IMR-90 (cell line): ENCODE measurements at regions not wholly inside any gene's neighbourhood (a gene's known extent, or its start where the extent isn't known, plus 50 kb on each side); places are given as distances from the start of the nearest gene placed in this dataset.

Source experiments
- ATAC-seq: fragments of 200-7000 bp; cut with Tn5 transposase; 2 replicates; pipeline ENCODE4 v1.9.1; 2020; ENCODE audit warnings: low read depth, mild to moderate bottlenecking, moderate library complexity
- BruUV-seq: library from RNA; stranded (reverse); fragments of 400-500 nt; replicated peaks from 2 replicates; lab custom pipeline; 2021; lab: Mats Ljungman, UMichigan
- CTCF ChIA-PET: fragments of 300-600 bp; formaldehyde crosslinking; extraction: SDS; loops from one replicate; lab custom pipeline; 2021; ENCODE audit warnings: antibody characterized with exemption; lab: Yijun Ruan, JAX
- POLR2A ChIA-PET: fragments of 300-600 bp; sonication (Branson Sonifier 250); formaldehyde crosslinking; loops from one replicate; lab custom pipeline; 2022; ENCODE audit warnings: antibody characterized with exemption; ENCODE audit not compliant: unreplicated experiment; lab: Charles Lee
- DNase-seq: peaks from one replicate; pipeline ENCODE4 v3.0.0; 2013
- H2AFZ ChIP-seq: replicated peaks from 2 replicates; pipeline ENCODE3; 2013; ENCODE audit warnings: low read length, mild to moderate bottlenecking; ENCODE audit not compliant: poor library complexity
- H2AK5ac ChIP-seq: 2 replicates; pipeline ENCODE4 v1.6.1; 2013; ENCODE audit warnings: low read depth, low read length, inconsistent platforms
- H2AK9ac ChIP-seq: replicated peaks from 2 replicates; pipeline ENCODE3; 2013; ENCODE audit warnings: mild to moderate bottlenecking, low read depth, low read length, moderate library complexity; ENCODE audit not compliant: poor library complexity
- H2BK120ac ChIP-seq: 2 replicates; pipeline ENCODE4 v1.6.1; 2013; ENCODE audit warnings: low read depth, low read length, inconsistent platforms
- H2BK15ac ChIP-seq: 3 replicates; pipeline ENCODE4 v1.6.1; 2013; ENCODE audit warnings: low read depth, low read length, inconsistent platforms
- H2BK20ac ChIP-seq: 2 replicates; pipeline ENCODE4 v1.6.1; 2013; ENCODE audit warnings: low read depth, mild to moderate bottlenecking, inconsistent platforms, low read length, moderate library complexity
- H2BK5ac ChIP-seq: 2 replicates; pipeline ENCODE4 v1.6.1; 2013; ENCODE audit warnings: mild to moderate bottlenecking, low read depth, low read length, inconsistent platforms; ENCODE audit not compliant: poor library complexity, severe bottlenecking
- H3K14ac ChIP-seq: replicated peaks from 2 replicates; pipeline ENCODE4 v1.6.1; 2013; ENCODE audit warnings: low read depth, low read length, inconsistent platforms
- H3K18ac ChIP-seq: 2 replicates; pipeline ENCODE4 v1.6.1; 2013; ENCODE audit warnings: low read depth, low read length, control low read depth
- H3K23ac ChIP-seq: 2 replicates; pipeline ENCODE4 v1.6.1; 2013; ENCODE audit warnings: low read depth, low read length, inconsistent platforms
- H3K27ac ChIP-seq: 2 replicates; pipeline ENCODE4 v1.5.1; 2013; ENCODE audit warnings: mild to moderate bottlenecking, control low read depth, low read length; ENCODE audit not compliant: insufficient read depth
- H3K27me3 ChIP-seq: 2 replicates; pipeline ENCODE4 v1.6.1; 2013; ENCODE audit warnings: low read length; ENCODE audit not compliant: control insufficient read depth, insufficient read depth
- H3K36me3 ChIP-seq: 2 replicates; pipeline ENCODE4 v1.6.1; 2013; ENCODE audit warnings: low read length, mixed read lengths; ENCODE audit not compliant: control insufficient read depth, insufficient read depth
- H3K4ac ChIP-seq: 2 replicates; pipeline ENCODE4 v1.6.1; 2013; ENCODE audit warnings: low read depth, low read length, inconsistent platforms
- H3K4me1 ChIP-seq: 2 replicates; pipeline ENCODE4 v1.6.1; 2013; ENCODE audit warnings: low read length, mixed read lengths; ENCODE audit not compliant: control insufficient read depth, insufficient read depth
- H3K4me2 ChIP-seq: 2 replicates; pipeline ENCODE4 v1.6.1; 2013; ENCODE audit warnings: low read depth, mild to moderate bottlenecking, control low read depth, low read length, moderate library complexity
- H3K4me3 ChIP-seq: 2 replicates; pipeline ENCODE4 v1.5.1; 2013; ENCODE audit warnings: low read depth, mild to moderate bottlenecking, control low read depth, low read length, moderate library complexity; ENCODE audit not compliant: insufficient read depth
- H3K56ac ChIP-seq: 2 replicates; pipeline ENCODE4 v1.6.1; 2013; ENCODE audit warnings: low read length, inconsistent platforms; ENCODE audit not compliant: insufficient read depth; ENCODE audit errors: extremely low read depth
- H3K79me1 ChIP-seq, 2 experiments: 2 replicates each; pipeline ENCODE4 v1.6.1; 2013; ENCODE audit warnings: low read length in 2 of 2, inconsistent platforms in 1 of 2, low read depth in 1 of 2
- H3K9ac ChIP-seq: 2 replicates; pipeline ENCODE4 v1.6.1; 2013; ENCODE audit warnings: low read depth, low read length, control low read depth
- H3K9me1 ChIP-seq: 2 replicates; pipeline ENCODE4 v1.6.1; 2013; ENCODE audit warnings: low read length, inconsistent platforms; ENCODE audit not compliant: insufficient read depth
- H3K9me3 ChIP-seq: 2 replicates; pipeline ENCODE4 v1.6.1; 2013; ENCODE audit warnings: low read length; ENCODE audit not compliant: control insufficient read depth, insufficient read depth
- H4K20me1 ChIP-seq: 2 replicates; pipeline ENCODE4 v1.6.1; 2013; ENCODE audit warnings: low read length, inconsistent platforms; ENCODE audit not compliant: insufficient read depth
- H4K5ac ChIP-seq: 2 replicates; pipeline ENCODE4 v1.6.1; 2013; ENCODE audit warnings: mild to moderate bottlenecking, low read depth, low read length, control low read depth
- H4K8ac ChIP-seq, 2 experiments: 2 replicates each; pipeline ENCODE4 v1.6.1; 2013; ENCODE audit warnings: low read depth in 2 of 2, low read length in 2 of 2, control low read depth in 1 of 2, inconsistent platforms in 1 of 2
- H4K91ac ChIP-seq: 2 replicates; pipeline ENCODE4 v1.6.1; 2013; ENCODE audit warnings: low read depth, low read length, inconsistent platforms; ENCODE audit not compliant: insufficient read depth
- CEBPB ChIP-seq: IDR thresholded peaks from 2 replicates; pipeline ENCODE4 v1.6.1; 2012; ENCODE audit warnings: low read depth, low read length, improper control_type of control experiment
- MAFK ChIP-seq: IDR thresholded peaks from 2 replicates; pipeline ENCODE4 v1.6.1; 2012; ENCODE audit warnings: low read depth, low read length, improper control_type of control experiment
- MXI1 ChIP-seq: IDR thresholded peaks from 2 replicates; pipeline ENCODE4 v1.6.1; 2012; ENCODE audit warnings: low read depth, mild to moderate bottlenecking, low read length, moderate library complexity, borderline replicate concordance
- NFE2L2 ChIP-seq: fragments of 150-350 bp; IDR thresholded peaks from 2 replicates; pipeline ENCODE4 v1.6.1; 2016; ENCODE audit warnings: low read depth, mild to moderate bottlenecking, low read length
- RAD21 ChIP-seq: IDR thresholded peaks from 2 replicates; pipeline ENCODE4 v1.6.1; 2012; ENCODE audit warnings: low read length, improper control_type of control experiment
- RCOR1 ChIP-seq: IDR thresholded peaks from 2 replicates; pipeline ENCODE4 v1.6.1; 2012; ENCODE audit warnings: mild to moderate bottlenecking, low read length, improper control_type of control experiment; ENCODE audit not compliant: insufficient replicate concordance
- dilution Hi-C: fragments of 300-500 bp; cut with HindIII; formaldehyde crosslinking; loops from one replicate; pipeline ENCODE4 v1.14.3; 2018; ENCODE audit warnings: low sequenced_read_pairs; ENCODE audit not compliant: unreplicated experiment
- in situ Hi-C: fragments of 300-500 bp; cut with MboI; formaldehyde crosslinking; loops from 3 replicates; pipeline ENCODE4 v1.14.3; 2019; ENCODE audit warnings: low sequenced_read_pairs, inconsistent platforms, mixed read lengths
- intact Hi-C: fragments of 100-400 bp; cut with micrococcal nuclease; formaldehyde crosslinking; loops from 2 replicates; pipeline ENCODE4 v1.10.0; 2022
- TF ChIP-seq, protein P1 (sequence below): fragments of 150-350 bp; IDR thresholded peaks from 2 replicates; pipeline ENCODE4 v1.6.1; 2016; ENCODE audit warnings: low read depth, mild to moderate bottlenecking, low read length, moderate library complexity, borderline replicate concordance
- TF ChIP-seq, protein P2 (sequence below): fragments of 150-350 bp; IDR thresholded peaks from 2 replicates; pipeline ENCODE4 v1.6.1; 2017; ENCODE audit warnings: mild to moderate bottlenecking, antibody characterized with exemption, low read length, low read depth

DNA sequence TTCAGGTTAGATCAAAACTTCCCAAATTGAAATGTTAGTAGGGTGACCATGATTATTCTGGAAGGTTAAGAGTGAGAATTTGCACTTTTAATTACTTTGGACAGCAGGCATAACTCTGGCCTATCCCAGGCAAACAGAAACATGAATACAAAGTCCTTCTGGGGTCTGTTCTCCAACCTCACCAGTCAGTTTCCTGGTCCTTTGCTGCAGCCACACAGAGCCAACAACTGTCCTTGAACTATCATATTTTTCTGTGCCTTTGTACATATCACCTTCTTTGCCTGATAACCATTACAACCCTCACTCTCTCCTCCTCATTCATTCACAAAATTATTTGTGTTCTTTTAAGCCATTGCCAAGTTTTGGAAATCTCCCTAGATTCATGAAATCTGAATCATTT is 126.0 kb upstream of the GBE1 start:
- Histone ChIP-seq H2BK5ac (no peak overlapping the region), H2AK5ac (no peak overlapping the region), H3K79me1 (no peaks in the 10 kb centered on the region), H3K56ac (no peak overlapping the region), H3K23ac (no peak overlapping the region), H3K9me3 (no peaks in the 10 kb centered on the region), H4K8ac (no peak overlapping the region), H2BK15ac (no peak overlapping the region), H3K27ac (no peak overlapping the region), H4K20me1 (no peaks in the 10 kb centered on the region), H3K9me1 (no peaks in the 10 kb centered on the region), H3K18ac (no peak overlapping the region), H3K4ac (no peak overlapping the region), H3K9ac (no peak overlapping the region), H2AK9ac (no peak overlapping the region), H3K27me3 (no peaks in the 10 kb centered on the region), H2AFZ (no peak overlapping the region), H3K4me3 (no peak overlapping the region), H4K91ac (no peak overlapping the region), H3K4me1 (no peaks in the 10 kb centered on the region), H3K4me2 (no peak overlapping the region), H2BK120ac (no peak overlapping the region), H3K14ac (no peak overlapping the region), H3K36me3 (no peaks in the 10 kb centered on the region), H4K5ac (no peak overlapping the region), H2BK20ac (no peak overlapping the region)
- dilution Hi-C loops (no loop called here), intact Hi-C loops (no loop called here), in situ Hi-C loops (no loop called here)
- BruUV-seq: no TSS peak
- ChIA-PET CTCF (no interaction called here), POLR2A (no interaction called here)
- TF ChIP-seq CEBPB: no peak
- no peak for TF ChIP-seq RAD21
- no peak for TF ChIP-seq MXI1
- TF ChIP-seq NFE2L2: no peak
- no peak for TF ChIP-seq MAFK
- TF ChIP-seq, protein P1, sequence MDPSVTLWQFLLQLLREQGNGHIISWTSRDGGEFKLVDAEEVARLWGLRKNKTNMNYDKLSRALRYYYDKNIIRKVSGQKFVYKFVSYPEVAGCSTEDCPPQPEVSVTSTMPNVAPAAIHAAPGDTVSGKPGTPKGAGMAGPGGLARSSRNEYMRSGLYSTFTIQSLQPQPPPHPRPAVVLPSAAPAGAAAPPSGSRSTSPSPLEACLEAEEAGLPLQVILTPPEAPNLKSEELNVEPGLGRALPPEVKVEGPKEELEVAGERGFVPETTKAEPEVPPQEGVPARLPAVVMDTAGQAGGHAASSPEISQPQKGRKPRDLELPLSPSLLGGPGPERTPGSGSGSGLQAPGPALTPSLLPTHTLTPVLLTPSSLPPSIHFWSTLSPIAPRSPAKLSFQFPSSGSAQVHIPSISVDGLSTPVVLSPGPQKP: no peak
- TF ChIP-seq RCOR1: no peak
- TF ChIP-seq, protein P2, sequence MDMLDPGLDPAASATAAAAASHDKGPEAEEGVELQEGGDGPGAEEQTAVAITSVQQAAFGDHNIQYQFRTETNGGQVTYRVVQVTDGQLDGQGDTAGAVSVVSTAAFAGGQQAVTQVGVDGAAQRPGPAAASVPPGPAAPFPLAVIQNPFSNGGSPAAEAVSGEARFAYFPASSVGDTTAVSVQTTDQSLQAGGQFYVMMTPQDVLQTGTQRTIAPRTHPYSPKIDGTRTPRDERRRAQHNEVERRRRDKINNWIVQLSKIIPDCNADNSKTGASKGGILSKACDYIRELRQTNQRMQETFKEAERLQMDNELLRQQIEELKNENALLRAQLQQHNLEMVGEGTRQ: no peak
- DNase-seq: no peak
- ATAC-seq: no peak
